HUDEP-2 (cell line): ENCODE measurements at regions not wholly inside any gene's neighbourhood (a gene's known extent, or its start where the extent isn't known, plus 50 kb on each side); places are given as distances from the start of the nearest gene placed in this dataset.

Experiments used
- DNase-seq, 76 experiments: peaks; one replicate each; lab custom pipeline; 2025; ENCODE audit not compliant: unreplicated experiment in 76 of 76; lab: John Stamatoyannopoulos, UW

- no peak for DNase-seq
Observed at GRCh38 chr1:200323856-200324400, 85.9 kb downstream of the ZNF281 start.

GRCh38 chr1:200319148-200319547 lies 90.7 kb downstream of the ZNF281 start:
- no peak for DNase-seq

- no peak for DNase-seq
Observed at GRCh38 chr1:200317236-200317635, 92.6 kb downstream of the ZNF281 start.

GRCh38 chr1:200316148-200316803 lies 93.6 kb downstream of the ZNF281 start:
- no peak for DNase-seq

- no peak for DNase-seq
Observed at GRCh38 chr1:200314085-200314750, 95.6 kb downstream of the ZNF281 start.

- no peak for DNase-seq
Observed at GRCh38 chr1:200311256-200311655, 98.6 kb downstream of the ZNF281 start.

- DNase-seq: no peak
Observed at GRCh38 chr1:200310824-200311223, 99.0 kb downstream of the ZNF281 start.

GRCh38 chr1:200307755-200308066 lies 102.1 kb downstream of the ZNF281 start:
- DNase-seq: no peak

- peak in 12 of 76 experiments; percentile 7 to 31 (median 16) for DNase-seq
Observed at GRCh38 chr1:200306944-200307754, 102.7 kb downstream of the ZNF281 start.

GRCh38 chr1:200305806-200306205 lies 104.0 kb downstream of the ZNF281 start:
- no peak for DNase-seq

GRCh38 chr1:200304171-200304570 lies 105.7 kb downstream of the ZNF281 start:
- no peak for DNase-seq

- DNase-seq: no peak
Observed at GRCh38 chr1:200302921-200303290, 106.9 kb downstream of the ZNF281 start.

- peak in 20 of 76 experiments; percentile 3 to 43 (median 20) for DNase-seq
Observed at GRCh38 chr1:200302192-200302920, 107.5 kb downstream of the ZNF281 start.

- DNase-seq: no peak
Observed at GRCh38 chr1:200301152-200301551, 108.7 kb downstream of the ZNF281 start.

- DNase-seq: no peak
Observed at GRCh38 chr1:200299571-200299970, 110.3 kb downstream of the ZNF281 start.

GRCh38 chr1:200298242-200298641 lies 111.6 kb downstream of the ZNF281 start:
- no peak for DNase-seq

- no peak for DNase-seq
Observed at GRCh38 chr1:200296091-200296661, 113.7 kb downstream of the ZNF281 start.

GRCh38 chr1:200294241-200294640 lies 115.6 kb downstream of the ZNF281 start:
- DNase-seq: no peak

- no peak for DNase-seq
Observed at GRCh38 chr1:200292699-200293098, 117.1 kb downstream of the ZNF281 start.

GRCh38 chr1:200291106-200291505 lies 118.7 kb downstream of the ZNF281 start:
- DNase-seq: no peak
